GM12878 (cell line): ENCODE measurements at regions not wholly inside any gene's neighbourhood (a gene's known extent, or its start where the extent isn't known, plus 50 kb on each side); places are given as distances from the start of the nearest gene placed in this dataset.

Experiments used
- EZH2 ChIP-seq: IDR thresholded peaks from 2 replicates; pipeline ENCODE4 v1.6.1; 2012; ENCODE audit warnings: low read depth, mild to moderate bottlenecking, control low read depth, inconsistent platforms, low read length, borderline replicate concordance; ENCODE audit not compliant: control insufficient read depth
- FOXK2 ChIP-seq: fragments of 450-650 bp; IDR thresholded peaks from 2 replicates; pipeline ENCODE4 v1.6.1; 2017; ENCODE audit warnings: mild to moderate bottlenecking, moderate library complexity
- JUND ChIP-seq: IDR thresholded peaks from 2 replicates; pipeline ENCODE4 v1.6.1; 2012; ENCODE audit warnings: low read depth, mild to moderate bottlenecking, low read length, improper control_type of control experiment, moderate library complexity
- MXI1 ChIP-seq: fragments of 150-350 bp; IDR thresholded peaks from 2 replicates; pipeline ENCODE4 v1.6.1; 2011; ENCODE audit warnings: low read depth, mild to moderate bottlenecking, inconsistent platforms, low read length, improper control_type of control experiment
- RELA ChIP-seq: fragments of 450-650 bp; IDR thresholded peaks from 2 replicates; pipeline ENCODE4 v1.8.0; 2014; ENCODE audit warnings: borderline replicate concordance; ENCODE audit not compliant: partially characterized antibody
- SMC3 ChIP-seq: IDR thresholded peaks from 2 replicates; pipeline ENCODE4 v1.6.1; 2011; ENCODE audit warnings: low read length, improper control_type of control experiment, borderline replicate concordance
- SREBF1 ChIP-seq: IDR thresholded peaks from 2 replicates; pipeline ENCODE4 v1.6.1; 2012; ENCODE audit warnings: mild to moderate bottlenecking, low read length
- TAF1 ChIP-seq: IDR thresholded peaks from 2 replicates; pipeline ENCODE4 v1.6.1; 2011; ENCODE audit warnings: mild to moderate bottlenecking, low read depth, low read length, borderline replicate concordance
- ZNF274 ChIP-seq: IDR thresholded peaks from one replicate; pipeline ENCODE4 v1.8.0; 2011; ENCODE audit not compliant: insufficient read length, insufficient read depth
- TF ChIP-seq, protein P1 (sequence below), 3 experiments: IDR thresholded peaks in 2 of 3; conservative IDR thresholded peaks in 1 of 3; 2 replicates each; pipeline ENCODE4 v1.5.1; 2011; ENCODE audit warnings: low read depth in 3 of 3, low read length in 3 of 3, mild to moderate bottlenecking in 3 of 3, control low read depth in 2 of 3, moderate library complexity in 2 of 3, inconsistent platforms in 1 of 3, mixed read lengths in 1 of 3; ENCODE audit not compliant: control insufficient read depth in 2 of 3, insufficient read depth in 1 of 3; ENCODE audit errors: extremely low read depth in 1 of 3
- TF ChIP-seq, protein P2 (sequence below): IDR thresholded peaks from 2 replicates; pipeline ENCODE4 v1.6.1; 2012; ENCODE audit warnings: low read depth, low read length, improper control_type of control experiment
- TF ChIP-seq, protein P3 (sequence below): fragments of 450-650 bp; conservative IDR thresholded peaks from 2 replicates; pipeline ENCODE4 v1.6.1; 2017; ENCODE audit warnings: mild to moderate bottlenecking, moderate library complexity

DNA sequence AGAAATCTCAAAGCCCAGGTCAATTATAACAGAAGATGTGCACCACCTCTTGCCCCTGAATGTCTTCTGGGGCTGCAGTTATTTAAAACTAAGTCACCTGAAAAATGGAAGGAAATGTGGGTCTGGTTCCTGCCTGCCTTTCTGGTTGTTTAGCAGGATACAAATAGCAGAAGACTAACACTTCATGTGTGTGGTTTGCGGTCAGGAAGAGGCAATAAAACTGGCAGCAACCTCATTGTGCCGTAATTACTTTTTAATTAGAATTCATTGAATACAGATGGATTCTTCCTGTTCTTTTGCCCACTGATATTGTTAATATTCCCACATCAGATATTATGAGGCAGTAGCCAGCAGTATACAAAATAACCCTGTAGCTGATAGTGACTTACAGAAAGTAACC lies 345.7 kb downstream of the ZNF326 start:
- TF ChIP-seq, protein P1, sequence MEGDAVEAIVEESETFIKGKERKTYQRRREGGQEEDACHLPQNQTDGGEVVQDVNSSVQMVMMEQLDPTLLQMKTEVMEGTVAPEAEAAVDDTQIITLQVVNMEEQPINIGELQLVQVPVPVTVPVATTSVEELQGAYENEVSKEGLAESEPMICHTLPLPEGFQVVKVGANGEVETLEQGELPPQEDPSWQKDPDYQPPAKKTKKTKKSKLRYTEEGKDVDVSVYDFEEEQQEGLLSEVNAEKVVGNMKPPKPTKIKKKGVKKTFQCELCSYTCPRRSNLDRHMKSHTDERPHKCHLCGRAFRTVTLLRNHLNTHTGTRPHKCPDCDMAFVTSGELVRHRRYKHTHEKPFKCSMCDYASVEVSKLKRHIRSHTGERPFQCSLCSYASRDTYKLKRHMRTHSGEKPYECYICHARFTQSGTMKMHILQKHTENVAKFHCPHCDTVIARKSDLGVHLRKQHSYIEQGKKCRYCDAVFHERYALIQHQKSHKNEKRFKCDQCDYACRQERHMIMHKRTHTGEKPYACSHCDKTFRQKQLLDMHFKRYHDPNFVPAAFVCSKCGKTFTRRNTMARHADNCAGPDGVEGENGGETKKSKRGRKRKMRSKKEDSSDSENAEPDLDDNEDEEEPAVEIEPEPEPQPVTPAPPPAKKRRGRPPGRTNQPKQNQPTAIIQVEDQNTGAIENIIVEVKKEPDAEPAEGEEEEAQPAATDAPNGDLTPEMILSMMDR (IDR thresholded peaks at IDR 0.05 in 2 of 3, conservative IDR thresholded peaks at IDR 0.05 in 1 of 3; ENCODE audit: control insufficient read depth in 2 of 3, extremely low read depth in 1 of 3, insufficient read depth in 1 of 3, low read depth in 3 of 3, low read length in 3 of 3): no peak
- TF ChIP-seq, protein P2, sequence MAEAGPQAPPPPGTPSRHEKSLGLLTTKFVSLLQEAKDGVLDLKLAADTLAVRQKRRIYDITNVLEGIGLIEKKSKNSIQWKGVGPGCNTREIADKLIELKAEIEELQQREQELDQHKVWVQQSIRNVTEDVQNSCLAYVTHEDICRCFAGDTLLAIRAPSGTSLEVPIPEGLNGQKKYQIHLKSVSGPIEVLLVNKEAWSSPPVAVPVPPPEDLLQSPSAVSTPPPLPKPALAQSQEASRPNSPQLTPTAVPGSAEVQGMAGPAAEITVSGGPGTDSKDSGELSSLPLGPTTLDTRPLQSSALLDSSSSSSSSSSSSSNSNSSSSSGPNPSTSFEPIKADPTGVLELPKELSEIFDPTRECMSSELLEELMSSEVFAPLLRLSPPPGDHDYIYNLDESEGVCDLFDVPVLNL: no peak
- TF ChIP-seq RELA (no peak), JUND (no peak), EZH2 (no peak), TAF1 (no peak), FOXK2 (no peak), SREBF1 (no peak), SMC3 (no peak), MXI1 (no peak), ZNF274 (no peak)
- TF ChIP-seq, protein P3, sequence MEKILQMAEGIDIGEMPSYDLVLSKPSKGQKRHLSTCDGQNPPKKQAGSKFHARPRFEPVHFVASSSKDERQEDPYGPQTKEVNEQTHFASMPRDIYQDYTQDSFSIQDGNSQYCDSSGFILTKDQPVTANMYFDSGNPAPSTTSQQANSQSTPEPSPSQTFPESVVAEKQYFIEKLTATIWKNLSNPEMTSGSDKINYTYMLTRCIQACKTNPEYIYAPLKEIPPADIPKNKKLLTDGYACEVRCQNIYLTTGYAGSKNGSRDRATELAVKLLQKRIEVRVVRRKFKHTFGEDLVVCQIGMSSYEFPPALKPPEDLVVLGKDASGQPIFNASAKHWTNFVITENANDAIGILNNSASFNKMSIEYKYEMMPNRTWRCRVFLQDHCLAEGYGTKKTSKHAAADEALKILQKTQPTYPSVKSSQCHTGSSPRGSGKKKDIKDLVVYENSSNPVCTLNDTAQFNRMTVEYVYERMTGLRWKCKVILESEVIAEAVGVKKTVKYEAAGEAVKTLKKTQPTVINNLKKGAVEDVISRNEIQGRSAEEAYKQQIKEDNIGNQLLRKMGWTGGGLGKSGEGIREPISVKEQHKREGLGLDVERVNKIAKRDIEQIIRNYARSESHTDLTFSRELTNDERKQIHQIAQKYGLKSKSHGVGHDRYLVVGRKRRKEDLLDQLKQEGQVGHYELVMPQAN: no peak
